ENCODE measurements at regions not wholly inside any gene's neighbourhood (a gene's known extent, or its start where the extent isn't known, plus 50 kb on each side); places are given as distances from the start of the nearest gene placed in this dataset.

- H3K27ac ChIP-seq (ENCODE audit: extremely low read depth, low read depth, low read length): no peak overlapping the region
- no peaks in the 10 kb centered on the region for H3K9me3 ChIP-seq (ENCODE audit: control insufficient read depth, insufficient read depth, low read depth, low read length)
- no peaks in the 10 kb centered on the region for H3K36me3 ChIP-seq (ENCODE audit: control insufficient read depth in 2 of 2, insufficient read depth in 1 of 2, low read length in 2 of 2)
- no peak for TF ChIP-seq HIC1 (tag by site-specific recombination; IDR thresholded peaks at IDR 0.05)
- TF ChIP-seq YY1 (tag by site-specific recombination; IDR thresholded peaks at IDR 0.05): no peak
- no peak for TF ChIP-seq ZNF2 (tag by site-specific recombination; IDR thresholded peaks at IDR 0.05)
- no peak for TF ChIP-seq ZNF791 (tag by site-specific recombination; IDR thresholded peaks at IDR 0.05)
- no peak for TF ChIP-seq ZNF302 (tag by site-specific recombination; IDR thresholded peaks at IDR 0.05; ENCODE audit: low read depth)
- no peak for TF ChIP-seq RBAK (tag by site-specific recombination; IDR thresholded peaks at IDR 0.05)
- no peak for TF ChIP-seq ZNF785 (tag by site-specific recombination; IDR thresholded peaks at IDR 0.05)
- TF ChIP-seq OVOL3 (tag by site-specific recombination; IDR thresholded peaks at IDR 0.05): no peak
- TF ChIP-seq ZNF169 (tag by site-specific recombination; IDR thresholded peaks at IDR 0.05): no peak
- TF ChIP-seq ZNF501 (tag by site-specific recombination; IDR thresholded peaks at IDR 0.05): no peak
- TF ChIP-seq, protein P1, sequence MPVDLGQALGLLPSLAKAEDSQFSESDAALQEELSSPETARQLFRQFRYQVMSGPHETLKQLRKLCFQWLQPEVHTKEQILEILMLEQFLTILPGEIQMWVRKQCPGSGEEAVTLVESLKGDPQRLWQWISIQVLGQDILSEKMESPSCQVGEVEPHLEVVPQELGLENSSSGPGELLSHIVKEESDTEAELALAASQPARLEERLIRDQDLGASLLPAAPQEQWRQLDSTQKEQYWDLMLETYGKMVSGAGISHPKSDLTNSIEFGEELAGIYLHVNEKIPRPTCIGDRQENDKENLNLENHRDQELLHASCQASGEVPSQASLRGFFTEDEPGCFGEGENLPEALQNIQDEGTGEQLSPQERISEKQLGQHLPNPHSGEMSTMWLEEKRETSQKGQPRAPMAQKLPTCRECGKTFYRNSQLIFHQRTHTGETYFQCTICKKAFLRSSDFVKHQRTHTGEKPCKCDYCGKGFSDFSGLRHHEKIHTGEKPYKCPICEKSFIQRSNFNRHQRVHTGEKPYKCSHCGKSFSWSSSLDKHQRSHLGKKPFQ (tag by site-specific recombination; IDR thresholded peaks at IDR 0.05): no peak
- CTCF ChIA-PET: interaction anchor here (0.5 kb wide), 1 partner anchor 241 kb away, joined by 3 read pairs; no protein-coding TSS in a partner anchor
- POLR2A ChIA-PET: no interaction called here
- H3K4me3 ChIP-seq (ENCODE audit: low read depth, low read length): no peak overlapping the region
- H3K4me1 ChIP-seq (ENCODE audit: control insufficient read depth, insufficient read depth, low read length): no peaks in the 10 kb centered on the region
These were observed 222.9 kb upstream of the NDN start for GRCh38 chr15:23910030-23910429.

GRCh38 chr15:23912191-23912590, 225.1 kb upstream of the NDN start:
- H3K36me3 ChIP-seq (ENCODE audit: control insufficient read depth in 2 of 2, insufficient read depth in 1 of 2, low read length in 2 of 2): no peaks in the 10 kb centered on the region
- TF ChIP-seq PATZ1 (tag by site-specific recombination; IDR thresholded peaks at IDR 0.05): no peak
- TF ChIP-seq, protein P2, sequence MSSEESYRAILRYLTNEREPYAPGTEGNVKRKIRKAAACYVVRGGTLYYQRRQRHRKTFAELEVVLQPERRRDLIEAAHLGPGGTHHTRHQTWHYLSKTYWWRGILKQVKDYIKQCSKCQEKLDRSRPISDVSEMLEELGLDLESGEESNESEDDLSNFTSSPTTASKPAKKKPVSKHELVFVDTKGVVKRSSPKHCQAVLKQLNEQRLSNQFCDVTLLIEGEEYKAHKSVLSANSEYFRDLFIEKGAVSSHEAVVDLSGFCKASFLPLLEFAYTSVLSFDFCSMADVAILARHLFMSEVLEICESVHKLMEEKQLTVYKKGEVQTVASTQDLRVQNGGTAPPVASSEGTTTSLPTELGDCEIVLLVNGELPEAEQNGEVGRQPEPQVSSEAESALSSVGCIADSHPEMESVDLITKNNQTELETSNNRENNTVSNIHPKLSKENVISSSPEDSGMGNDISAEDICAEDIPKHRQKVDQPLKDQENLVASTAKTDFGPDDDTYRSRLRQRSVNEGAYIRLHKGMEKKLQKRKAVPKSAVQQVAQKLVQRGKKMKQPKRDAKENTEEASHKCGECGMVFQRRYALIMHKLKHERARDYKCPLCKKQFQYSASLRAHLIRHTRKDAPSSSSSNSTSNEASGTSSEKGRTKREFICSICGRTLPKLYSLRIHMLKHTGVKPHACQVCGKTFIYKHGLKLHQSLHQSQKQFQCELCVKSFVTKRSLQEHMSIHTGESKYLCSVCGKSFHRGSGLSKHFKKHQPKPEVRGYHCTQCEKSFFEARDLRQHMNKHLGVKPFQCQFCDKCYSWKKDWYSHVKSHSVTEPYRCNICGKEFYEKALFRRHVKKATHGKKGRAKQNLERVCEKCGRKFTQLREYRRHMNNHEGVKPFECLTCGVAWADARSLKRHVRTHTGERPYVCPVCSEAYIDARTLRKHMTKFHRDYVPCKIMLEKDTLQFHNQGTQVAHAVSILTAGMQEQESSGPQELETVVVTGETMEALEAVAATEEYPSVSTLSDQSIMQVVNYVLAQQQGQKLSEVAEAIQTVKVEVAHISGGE (tag by site-specific recombination; conservative IDR thresholded peaks at IDR 0.05; ENCODE audit: low read depth): no peak
- no peak for TF ChIP-seq OSR2 (tag by site-specific recombination; IDR thresholded peaks at IDR 0.05)
- TF ChIP-seq ZNF548 (tag by site-specific recombination; IDR thresholded peaks at IDR 0.05): no peak
- TF ChIP-seq KLF1 (tag by site-specific recombination; IDR thresholded peaks at IDR 0.05): no peak
- no peak for TF ChIP-seq ZSCAN16 (tag by site-specific recombination; IDR thresholded peaks at IDR 0.05)
- no peak for TF ChIP-seq ZNF184 (tag by site-specific recombination; IDR thresholded peaks at IDR 0.05)
- TF ChIP-seq ZNF37A (tag by site-specific recombination; IDR thresholded peaks at IDR 0.05): no peak
- no peak for TF ChIP-seq ZNF623 (tag by site-specific recombination; IDR thresholded peaks at IDR 0.05)
- TF ChIP-seq, protein P3, sequence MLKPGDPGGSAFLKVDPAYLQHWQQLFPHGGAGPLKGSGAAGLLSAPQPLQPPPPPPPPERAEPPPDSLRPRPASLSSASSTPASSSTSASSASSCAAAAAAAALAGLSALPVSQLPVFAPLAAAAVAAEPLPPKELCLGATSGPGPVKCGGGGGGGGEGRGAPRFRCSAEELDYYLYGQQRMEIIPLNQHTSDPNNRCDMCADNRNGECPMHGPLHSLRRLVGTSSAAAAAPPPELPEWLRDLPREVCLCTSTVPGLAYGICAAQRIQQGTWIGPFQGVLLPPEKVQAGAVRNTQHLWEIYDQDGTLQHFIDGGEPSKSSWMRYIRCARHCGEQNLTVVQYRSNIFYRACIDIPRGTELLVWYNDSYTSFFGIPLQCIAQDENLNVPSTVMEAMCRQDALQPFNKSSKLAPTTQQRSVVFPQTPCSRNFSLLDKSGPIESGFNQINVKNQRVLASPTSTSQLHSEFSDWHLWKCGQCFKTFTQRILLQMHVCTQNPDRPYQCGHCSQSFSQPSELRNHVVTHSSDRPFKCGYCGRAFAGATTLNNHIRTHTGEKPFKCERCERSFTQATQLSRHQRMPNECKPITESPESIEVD (tag by site-specific recombination; IDR thresholded peaks at IDR 0.05): no peak
- no peak for TF ChIP-seq ZNF843 (tag by site-specific recombination; IDR thresholded peaks at IDR 0.05)
- no peak overlapping the region for H3K27ac ChIP-seq (ENCODE audit: extremely low read depth, low read depth, low read length)
- POLR2A ChIA-PET: no interaction called here
- no peak overlapping the region for H3K4me3 ChIP-seq (ENCODE audit: low read depth, low read length)
- H3K4me1 ChIP-seq (ENCODE audit: control insufficient read depth, insufficient read depth, low read length): no peaks in the 10 kb centered on the region
- CTCF ChIA-PET: no interaction called here
- H3K9me3 ChIP-seq (ENCODE audit: control insufficient read depth, insufficient read depth, low read depth, low read length): no peaks in the 10 kb centered on the region

Data from HEK293 (cell line).